HPDE6-E6E7 (cell line): ENCODE measurements at regions not wholly inside any gene's neighbourhood (a gene's known extent, or its start where the extent isn't known, plus 50 kb on each side); places are given as distances from the start of the nearest gene placed in this dataset.

ENCODE experiments used
- DNase-seq: peaks from one replicate; pipeline ENCODE4 v3.0.0; 2011; ENCODE audit warnings: missing footprints; ENCODE audit errors: extremely low spot score

GRCh38 chr1:216884614-216885229, 161.5 kb upstream of the ESRRG start:
- no peak for DNase-seq

GRCh38 chr1:216883518-216883917, 160.3 kb upstream of the ESRRG start:
- no peak for DNase-seq

GRCh38 chr1:216881695-216882094, 158.5 kb upstream of the ESRRG start:
- no peak for DNase-seq

GRCh38 chr1:216866714-216867113, 143.5 kb upstream of the ESRRG start:
- no peak for DNase-seq

GRCh38 chr1:216855810-216856209, 132.6 kb upstream of the ESRRG start:
- DNase-seq: no peak

GRCh38 chr1:216854836-216855484, 131.7 kb upstream of the ESRRG start:
- DNase-seq: no peak

GRCh38 chr1:216851073-216851472, 127.8 kb upstream of the ESRRG start:
- DNase-seq: no peak

- DNase-seq: no peak
These were observed 125.9 kb upstream of the ESRRG start for GRCh38 chr1:216849146-216849545.

GRCh38 chr1:216847397-216848036, 124.3 kb upstream of the ESRRG start:
- no peak for DNase-seq

GRCh38 chr1:216846339-216846738, 123.1 kb upstream of the ESRRG start:
- no peak for DNase-seq

- no peak for DNase-seq
These were observed 120.2 kb upstream of the ESRRG start for GRCh38 chr1:216843409-216843808.

- DNase-seq: no peak
These were observed 117.9 kb upstream of the ESRRG start for GRCh38 chr1:216841165-216841564.

- DNase-seq: no peak
These were observed 113.1 kb upstream of the ESRRG start for GRCh38 chr1:216836316-216836715.

GRCh38 chr1:216833509-216833908, 110.3 kb upstream of the ESRRG start:
- no peak for DNase-seq

GRCh38 chr1:216832192-216832591, 109.0 kb upstream of the ESRRG start:
- no peak for DNase-seq

GRCh38 chr1:216830424-216831210, 107.4 kb upstream of the ESRRG start:
- no peak for DNase-seq

GRCh38 chr1:216827251-216827650, 104.0 kb upstream of the ESRRG start:
- DNase-seq: no peak

GRCh38 chr1:216826646-216827045, 103.4 kb upstream of the ESRRG start:
- DNase-seq: no peak

GRCh38 chr1:216826214-216826613, 103.0 kb upstream of the ESRRG start:
- DNase-seq: no peak

GRCh38 chr1:216825557-216825956, 102.3 kb upstream of the ESRRG start:
- DNase-seq: no peak

GRCh38 chr1:216824511-216824910, 101.3 kb upstream of the ESRRG start:
- no peak for DNase-seq

GRCh38 chr1:216823731-216824130, 100.5 kb upstream of the ESRRG start:
- DNase-seq: no peak
